A673 (cell line): ENCODE measurements at regions not wholly inside any gene's neighbourhood (a gene's known extent, or its start where the extent isn't known, plus 50 kb on each side); places are given as distances from the start of the nearest gene placed in this dataset.

ENCODE experiments used
- EZH2 ChIP-seq: fragments of 200-600 bp; sonication (generic); IDR thresholded peaks from 2 replicates; pipeline ENCODE4 v1.6.1; 2017; ENCODE audit warnings: borderline replicate concordance, low read depth, mild to moderate bottlenecking, mixed read lengths, antibody characterized with exemption, low read length; ENCODE audit not compliant: poor library complexity, severe bottlenecking
- TF ChIP-seq, protein P1 (sequence below): fragments of 300-800, 200-600 bp; sonication (generic); conservative IDR thresholded peaks from 2 replicates; pipeline ENCODE4 v1.5.1; 2017; ENCODE audit warnings: low read depth, mild to moderate bottlenecking, antibody characterized with exemption, low read length, moderate library complexity, mixed read lengths

DNA sequence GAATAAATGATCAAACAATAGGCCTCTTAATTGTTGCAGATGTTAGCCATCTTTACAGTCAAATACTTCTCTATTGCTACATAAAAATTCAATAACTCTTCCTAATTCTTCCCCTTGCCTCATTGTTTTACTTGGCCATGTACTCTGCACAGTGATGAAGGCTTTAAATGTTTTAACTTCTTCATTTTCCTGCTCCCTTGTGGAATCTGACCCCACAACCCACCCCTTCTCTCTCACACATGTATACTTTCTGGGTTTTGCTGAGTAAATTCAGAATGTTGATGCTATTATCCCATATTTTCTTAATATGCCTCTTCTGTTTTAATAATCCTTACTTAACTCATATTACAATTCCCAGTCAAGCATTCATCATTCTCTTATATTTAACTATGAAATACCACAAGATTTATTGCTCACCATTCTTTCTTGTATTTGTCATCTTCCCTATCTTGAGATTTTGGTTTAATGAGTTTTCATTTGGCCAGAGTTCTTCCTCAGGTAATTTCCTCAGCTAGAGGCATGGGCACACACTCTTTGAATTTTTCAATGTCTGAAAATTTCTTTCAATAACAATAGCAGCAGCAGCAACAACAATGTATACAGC, 327.8 kb upstream of the USP24 start:
- TF ChIP-seq, protein P1, sequence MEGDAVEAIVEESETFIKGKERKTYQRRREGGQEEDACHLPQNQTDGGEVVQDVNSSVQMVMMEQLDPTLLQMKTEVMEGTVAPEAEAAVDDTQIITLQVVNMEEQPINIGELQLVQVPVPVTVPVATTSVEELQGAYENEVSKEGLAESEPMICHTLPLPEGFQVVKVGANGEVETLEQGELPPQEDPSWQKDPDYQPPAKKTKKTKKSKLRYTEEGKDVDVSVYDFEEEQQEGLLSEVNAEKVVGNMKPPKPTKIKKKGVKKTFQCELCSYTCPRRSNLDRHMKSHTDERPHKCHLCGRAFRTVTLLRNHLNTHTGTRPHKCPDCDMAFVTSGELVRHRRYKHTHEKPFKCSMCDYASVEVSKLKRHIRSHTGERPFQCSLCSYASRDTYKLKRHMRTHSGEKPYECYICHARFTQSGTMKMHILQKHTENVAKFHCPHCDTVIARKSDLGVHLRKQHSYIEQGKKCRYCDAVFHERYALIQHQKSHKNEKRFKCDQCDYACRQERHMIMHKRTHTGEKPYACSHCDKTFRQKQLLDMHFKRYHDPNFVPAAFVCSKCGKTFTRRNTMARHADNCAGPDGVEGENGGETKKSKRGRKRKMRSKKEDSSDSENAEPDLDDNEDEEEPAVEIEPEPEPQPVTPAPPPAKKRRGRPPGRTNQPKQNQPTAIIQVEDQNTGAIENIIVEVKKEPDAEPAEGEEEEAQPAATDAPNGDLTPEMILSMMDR = no peak
- no peak for TF ChIP-seq EZH2
